HG02678 (cell line): ENCODE measurements at regions not wholly inside any gene's neighbourhood (a gene's known extent, or its start where the extent isn't known, plus 50 kb on each side); places are given as distances from the start of the nearest gene placed in this dataset.

Source experiments
- ATAC-seq: cut with Tn5 transposase; IDR thresholded peaks from one replicate; pipeline ENCODE4 v1.9.1; 2021; ENCODE audit warnings: mild to moderate bottlenecking, moderate library complexity; ENCODE audit not compliant: unreplicated experiment

- no peak for ATAC-seq
Measured at GRCh38 chr19:28289295-28290063, 923.5 kb downstream of the UQCRFS1 start.

- no peak for ATAC-seq
Measured at GRCh38 chr19:28288572-28289264, 924.2 kb downstream of the UQCRFS1 start.

GRCh38 chr19:28285917-28286316, 927.0 kb downstream of the UQCRFS1 start:
- ATAC-seq = no peak

- ATAC-seq = no peak
Measured at GRCh38 chr19:28285078-28285477, 927.9 kb downstream of the UQCRFS1 start.

- no peak for ATAC-seq
Measured at GRCh38 chr19:28284389-28284788, 928.6 kb downstream of the UQCRFS1 start.

GRCh38 chr19:28283592-28283991, 929.4 kb downstream of the UQCRFS1 start:
- ATAC-seq = no peak

GRCh38 chr19:28281676-28282075, 931.3 kb downstream of the UQCRFS1 start:
- no peak for ATAC-seq

GRCh38 chr19:28264556-28264955, 948.4 kb downstream of the UQCRFS1 start:
- no peak for ATAC-seq

- no peak for ATAC-seq
Measured at GRCh38 chr19:28258829-28259228, 954.1 kb downstream of the UQCRFS1 start.

- ATAC-seq = no peak
Measured at GRCh38 chr19:28257396-28257795, 955.6 kb downstream of the UQCRFS1 start.

GRCh38 chr19:28247243-28247642, 965.7 kb downstream of the UQCRFS1 start:
- ATAC-seq = no peak

GRCh38 chr19:28245937-28246336, 967.0 kb downstream of the UQCRFS1 start:
- no peak for ATAC-seq

- ATAC-seq = no peak
Measured at GRCh38 chr19:28244966-28245365, 968.0 kb downstream of the UQCRFS1 start.

- ATAC-seq = no peak
Measured at GRCh38 chr19:28242317-28242927, 970.5 kb downstream of the UQCRFS1 start.

GRCh38 chr19:28239270-28239669, 973.7 kb downstream of the UQCRFS1 start:
- no peak for ATAC-seq

- no peak for ATAC-seq
Measured at GRCh38 chr19:28238270-28238820, 974.6 kb downstream of the UQCRFS1 start.

- ATAC-seq = no peak
Measured at GRCh38 chr19:28235606-28236125, 977.3 kb downstream of the UQCRFS1 start.

GRCh38 chr19:28234637-28235036, 978.3 kb downstream of the UQCRFS1 start:
- no peak for ATAC-seq

GRCh38 chr19:28228854-28229253, 984.1 kb downstream of the UQCRFS1 start:
- no peak for ATAC-seq

- no peak for ATAC-seq
Measured at GRCh38 chr19:28224441-28224840, 988.5 kb downstream of the UQCRFS1 start.

GRCh38 chr19:28221736-28222135, 991.2 kb downstream of the UQCRFS1 start:
- ATAC-seq = no peak
